ENCODE measurements at regions not wholly inside any gene's neighbourhood (a gene's known extent, or its start where the extent isn't known, plus 50 kb on each side); places are given as distances from the start of the nearest gene placed in this dataset.
"Not testable (repeated sequence)": the region's sequence is repeated elsewhere in the genome, so short reads cannot be mapped to it uniquely, and the experiment has no call there.

DNA sequence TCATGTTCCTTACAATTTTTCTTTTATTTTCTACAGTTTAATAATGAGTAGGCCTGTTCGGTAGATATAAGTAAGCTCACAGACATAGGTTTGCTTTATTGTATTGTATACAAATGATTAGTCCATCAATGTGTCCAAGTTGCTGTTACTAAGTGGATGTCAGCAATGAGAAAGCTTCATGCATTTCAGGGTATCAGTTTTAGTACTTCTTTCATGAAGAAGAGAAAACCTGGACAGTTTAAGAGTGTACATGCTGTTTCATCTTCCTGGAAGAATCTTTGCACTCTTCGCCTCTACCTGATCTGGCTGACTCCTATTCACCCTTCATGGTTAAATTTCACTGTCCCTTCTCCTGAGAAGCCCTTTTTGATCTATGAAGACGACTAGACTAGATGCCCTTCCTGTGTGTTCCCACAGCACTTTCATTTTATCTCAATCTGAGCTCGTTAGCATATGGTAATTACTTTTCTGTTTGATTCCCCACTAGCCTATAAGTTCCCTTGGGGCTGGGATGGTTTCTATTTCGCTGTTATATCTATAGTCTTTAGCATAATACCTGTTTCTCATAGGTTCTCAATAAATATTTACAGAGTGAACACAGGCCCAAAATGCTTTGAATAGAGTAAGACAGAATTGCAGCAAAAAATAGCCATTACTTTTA, 70.7 kb downstream of the CETN3 start:
- DNase-seq (ENCODE audit: low read depth in 2 of 2), result no peak

DNA sequence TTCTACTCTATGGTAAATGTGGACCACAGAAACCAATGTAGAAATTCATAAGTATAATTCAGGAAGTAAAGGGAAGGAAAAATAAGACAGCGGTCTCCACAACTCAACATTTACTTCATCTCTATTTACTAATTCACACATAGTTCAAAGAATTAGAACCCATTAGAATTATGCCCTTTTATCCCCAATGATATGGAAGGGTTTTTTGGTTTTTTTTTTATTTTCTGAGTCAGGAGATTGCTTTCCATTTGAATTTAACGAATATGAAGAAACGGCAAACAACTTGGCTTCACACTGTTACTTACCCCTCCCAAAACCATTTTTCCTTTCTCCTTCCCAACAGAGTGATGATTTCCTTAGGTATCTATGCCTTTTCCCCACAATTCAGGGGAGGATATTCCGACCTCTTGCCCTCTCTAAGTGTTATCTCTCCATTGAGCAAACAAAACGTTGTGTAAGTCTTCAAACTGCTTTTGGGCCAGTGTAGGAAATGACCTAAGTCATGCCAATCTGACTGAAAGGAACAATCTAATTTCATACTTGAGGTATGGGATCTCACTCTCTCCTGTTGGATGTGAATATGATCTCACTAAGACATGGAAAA, 72.0 kb downstream of the CETN3 start:
- DNase-seq (ENCODE audit: low read depth in 2 of 2), result no peak

GRCh38 chr5:90336752-90337151, 72.8 kb downstream of the CETN3 start:
- no peak for DNase-seq (ENCODE audit: low read depth in 2 of 2)

DNA sequence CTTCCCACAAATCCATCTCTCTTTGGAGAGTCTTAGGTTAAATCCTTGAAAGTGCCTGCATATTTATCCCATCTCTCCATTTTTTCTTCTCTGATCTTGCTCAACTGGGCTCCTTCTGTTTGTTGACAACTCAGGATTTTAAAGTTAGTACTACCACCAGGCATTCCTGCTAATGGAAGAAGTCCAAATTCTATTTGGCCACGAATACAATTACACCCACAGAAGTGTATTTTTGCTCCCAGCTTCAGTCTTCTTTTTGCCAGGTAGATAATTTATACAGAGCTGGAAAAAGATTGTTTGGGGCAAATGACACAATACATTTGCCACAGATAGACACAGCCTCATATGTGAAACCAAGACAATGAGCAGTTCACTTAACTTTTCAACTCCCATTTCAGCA, 74.8 kb downstream of the CETN3 start:
- DNase-seq (ENCODE audit: low read depth in 2 of 2), result no peak

- no peak for DNase-seq (ENCODE audit: low read depth in 2 of 2)
Measured at GRCh38 chr5:90329911-90330310, 79.6 kb downstream of the CETN3 start.

DNA sequence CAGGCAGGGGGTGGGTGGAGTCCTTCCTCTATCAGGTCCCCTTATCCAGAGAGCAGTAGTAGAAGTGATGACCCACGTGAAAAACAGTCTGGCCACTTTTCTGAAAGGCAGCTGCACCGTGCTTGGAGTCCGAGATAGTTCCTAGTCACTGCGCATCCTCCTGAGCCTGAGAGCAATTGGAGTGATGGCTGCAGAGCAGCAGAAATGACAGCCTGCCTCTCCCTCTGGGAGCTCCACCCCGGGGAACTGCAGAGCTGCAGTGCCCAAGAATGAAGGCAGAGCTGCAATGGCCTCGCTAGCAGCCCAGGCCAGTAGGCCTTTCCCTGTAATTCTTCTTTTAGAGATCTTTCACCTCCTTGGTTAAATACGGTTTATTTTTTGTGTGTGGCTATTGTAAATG, 82.6 kb downstream of the CETN3 start:
- DNase-seq (ENCODE audit: low read depth in 2 of 2), result no peak

DNA sequence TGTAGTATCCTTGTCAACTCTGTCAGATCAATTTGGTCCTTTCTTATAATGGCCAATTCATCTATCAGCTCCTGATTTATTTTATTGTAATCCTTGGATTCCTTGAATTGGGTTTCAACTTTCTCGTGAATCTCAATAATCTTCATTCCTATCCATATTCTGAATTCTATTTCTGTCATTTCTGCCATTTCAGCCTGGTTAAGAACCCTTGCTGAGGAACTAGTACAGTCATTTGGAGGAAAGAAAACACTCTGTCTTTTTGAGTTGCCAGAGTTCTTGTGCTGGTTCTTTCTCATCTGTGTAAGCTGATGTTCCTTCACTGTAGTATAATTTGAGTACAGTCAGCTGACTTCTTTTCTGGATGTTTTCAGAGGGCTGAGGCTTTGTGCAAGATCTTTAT, 84.5 kb downstream of the CETN3 start:
- no peak for DNase-seq (ENCODE audit: low read depth in 2 of 2)

DNA sequence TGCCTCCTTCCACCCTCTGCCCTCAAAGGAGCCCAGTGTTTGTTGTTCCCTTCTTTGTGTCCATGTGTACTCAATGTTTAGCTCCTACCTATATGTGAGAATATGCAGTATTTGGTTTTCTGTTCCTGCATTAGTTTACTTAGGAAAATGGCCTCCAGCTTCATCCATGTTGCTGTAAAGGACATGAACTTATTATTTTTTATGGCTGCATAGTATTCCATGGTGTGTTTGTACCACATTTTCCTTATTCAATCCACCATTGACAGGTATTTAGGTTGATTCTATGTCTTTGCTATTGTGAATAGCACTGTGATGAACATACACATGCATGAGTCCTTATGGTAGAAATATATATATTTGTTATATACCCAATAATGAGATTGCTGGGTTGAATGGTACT, 89.2 kb downstream of the CETN3 start:
- not testable (repeated sequence) for DNase-seq (ENCODE audit: low read depth in 2 of 2)

DNA sequence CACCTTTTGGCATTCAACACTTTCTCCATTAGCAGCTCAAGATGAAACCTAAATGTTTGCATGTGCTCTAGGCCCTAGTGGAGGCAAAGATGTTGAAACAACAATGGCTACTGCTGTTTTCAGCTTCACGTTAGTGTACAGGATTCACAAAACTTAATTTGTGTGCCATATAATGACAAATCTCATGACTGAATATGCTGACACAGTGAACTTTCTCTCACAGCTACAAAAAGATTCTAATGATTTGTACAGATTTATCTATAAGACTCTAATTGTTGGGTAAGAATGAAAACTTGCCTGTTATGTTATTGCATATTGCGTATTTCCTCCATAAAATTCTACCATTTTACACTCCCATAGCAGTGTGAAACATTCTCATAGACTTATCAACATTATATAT, 97.5 kb downstream of the CETN3 start:
- no peak for DNase-seq (ENCODE audit: low read depth in 2 of 2)

DNA sequence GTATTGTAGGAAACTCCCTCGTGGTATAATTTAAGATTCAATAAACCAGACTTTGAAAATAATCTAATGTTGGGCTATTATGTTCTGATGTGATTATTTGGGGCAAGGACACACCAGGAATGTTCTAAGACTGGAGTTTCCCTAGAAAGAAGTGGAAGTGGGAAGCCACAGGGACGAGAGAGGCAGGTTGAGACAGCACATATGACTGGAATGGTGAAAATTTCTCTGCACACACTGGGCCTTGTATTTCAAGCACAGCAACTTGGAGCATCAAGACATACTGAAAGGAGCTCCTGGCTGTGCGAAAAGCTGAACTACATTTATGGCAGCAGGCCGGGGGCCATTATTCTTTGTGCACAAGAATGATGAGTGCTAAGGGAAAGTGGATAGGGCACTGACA, 98.2 kb downstream of the CETN3 start:
- no peak for DNase-seq (ENCODE audit: low read depth in 2 of 2)

- no peak for DNase-seq (ENCODE audit: low read depth in 2 of 2)
Measured at GRCh38 chr5:90308787-90309585, 100.6 kb downstream of the CETN3 start.

DNA sequence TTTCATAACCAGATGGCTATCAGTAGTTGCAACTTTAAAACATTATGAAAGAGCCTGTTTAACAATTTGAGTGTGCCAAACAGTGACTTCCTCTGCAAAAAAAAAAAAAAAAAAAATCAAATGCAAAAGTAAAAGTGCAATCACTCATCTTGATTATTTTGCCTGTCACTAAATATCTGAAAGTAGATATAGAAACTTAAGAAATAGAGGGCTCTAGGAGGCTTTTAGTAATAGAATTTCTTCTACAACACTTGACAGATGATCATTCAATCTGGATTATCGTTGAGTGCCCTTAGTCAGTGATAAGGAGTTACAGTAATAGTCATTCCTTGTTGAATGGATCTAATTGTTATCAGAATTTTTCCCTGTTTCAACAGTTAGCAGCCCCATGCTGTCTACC, 101.8 kb downstream of the CETN3 start:
- DNase-seq (ENCODE audit: low read depth in 2 of 2), result no peak

DNA sequence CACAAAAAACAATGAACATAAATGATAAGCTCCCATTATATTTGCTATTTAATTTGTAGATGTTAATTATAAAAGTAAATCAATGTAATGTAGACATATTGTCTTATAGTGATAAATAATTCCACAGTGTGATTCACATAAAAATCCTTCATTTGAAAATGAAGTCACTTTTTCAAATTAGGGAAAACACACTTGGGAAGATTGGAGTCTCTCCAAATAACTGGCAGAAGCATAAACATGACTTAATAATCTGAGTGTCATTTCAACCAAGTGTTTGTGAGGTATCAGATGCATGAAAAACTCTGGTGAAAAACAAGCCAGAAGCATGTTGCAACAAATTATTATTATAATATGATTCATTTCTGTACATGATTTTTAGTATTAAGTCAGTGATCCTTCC, 102.2 kb downstream of the CETN3 start:
- DNase-seq (ENCODE audit: low read depth in 2 of 2), result no peak

DNA sequence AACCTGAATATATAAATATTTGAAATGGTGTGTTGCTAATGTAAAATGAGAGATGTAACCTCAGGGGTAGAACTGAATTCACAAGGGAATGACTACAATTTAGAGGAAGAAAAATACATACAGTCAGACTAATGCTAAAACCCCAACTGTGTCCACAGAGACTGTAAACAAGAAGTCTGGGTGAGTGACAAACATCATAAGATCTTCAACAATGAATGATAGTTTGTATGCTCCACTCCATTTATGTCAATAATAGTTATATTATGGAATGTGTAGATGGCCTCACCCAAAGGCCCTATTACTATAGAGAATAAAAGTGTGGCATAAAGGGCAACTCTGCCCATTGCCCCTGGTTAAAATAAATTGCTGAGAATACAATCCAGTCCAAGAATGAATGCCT, 102.9 kb downstream of the CETN3 start:
- no peak for DNase-seq (ENCODE audit: low read depth in 2 of 2)

DNA sequence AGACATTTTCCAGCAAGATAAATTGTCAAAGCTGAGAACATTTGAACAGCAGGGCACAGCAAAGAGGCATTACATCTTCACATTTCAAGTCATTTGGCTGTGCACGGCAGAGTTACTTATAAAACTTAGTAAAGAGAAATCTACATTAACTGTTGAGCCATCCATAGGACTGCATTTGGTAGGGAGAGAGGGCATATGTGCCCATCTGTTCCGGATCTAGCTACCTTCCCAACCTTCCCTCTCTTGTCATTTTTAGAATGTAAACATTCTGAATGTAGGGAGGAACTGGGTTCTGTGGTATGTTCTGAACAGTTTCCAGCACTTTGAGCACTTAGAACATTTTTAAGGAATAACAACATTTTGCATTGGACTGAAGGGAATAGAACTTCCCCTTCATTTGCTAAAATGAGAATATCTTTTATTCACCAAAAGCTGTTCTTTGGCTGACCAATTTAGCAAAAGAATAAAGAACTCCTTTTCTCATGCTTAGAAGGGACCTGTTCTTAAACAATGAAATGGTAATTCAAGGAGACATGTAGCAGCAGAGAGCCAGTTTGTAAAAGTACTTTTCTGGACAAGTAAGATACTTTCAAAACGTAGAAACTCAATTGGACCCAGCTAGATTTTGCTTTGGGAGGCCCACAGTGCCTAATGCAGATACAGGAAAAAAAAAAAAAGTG, 104.4 kb downstream of the CETN3 start:
- DNase-seq (ENCODE audit: low read depth in 2 of 2), result no peak

- DNase-seq (ENCODE audit: low read depth in 2 of 2), result no peak
Measured at GRCh38 chr5:90301248-90301647, 108.3 kb downstream of the CETN3 start.

- no peak for DNase-seq (ENCODE audit: low read depth in 2 of 2)
Measured at GRCh38 chr5:90297045-90297764, 112.4 kb downstream of the CETN3 start.

DNA sequence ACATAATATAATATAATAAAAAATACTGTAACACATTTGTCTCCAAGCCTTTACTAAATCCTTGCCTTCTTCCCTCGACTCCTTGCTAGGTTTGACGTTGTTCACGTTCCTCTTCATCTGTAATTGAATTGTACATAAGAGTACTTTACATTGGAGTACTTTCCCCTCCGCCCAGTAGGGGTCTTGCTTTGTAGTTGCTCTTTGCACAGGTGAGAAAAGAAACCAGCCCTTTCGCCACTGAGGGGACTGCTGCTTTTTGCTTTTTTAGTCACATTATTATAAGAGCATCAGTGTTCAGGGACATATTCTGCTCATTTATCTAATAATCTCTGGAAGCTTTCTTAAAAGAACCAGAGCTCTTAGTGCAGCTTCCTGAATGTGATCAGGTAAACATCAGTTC, 115.0 kb downstream of the CETN3 start:
- no peak for DNase-seq (ENCODE audit: low read depth in 2 of 2)

DNA sequence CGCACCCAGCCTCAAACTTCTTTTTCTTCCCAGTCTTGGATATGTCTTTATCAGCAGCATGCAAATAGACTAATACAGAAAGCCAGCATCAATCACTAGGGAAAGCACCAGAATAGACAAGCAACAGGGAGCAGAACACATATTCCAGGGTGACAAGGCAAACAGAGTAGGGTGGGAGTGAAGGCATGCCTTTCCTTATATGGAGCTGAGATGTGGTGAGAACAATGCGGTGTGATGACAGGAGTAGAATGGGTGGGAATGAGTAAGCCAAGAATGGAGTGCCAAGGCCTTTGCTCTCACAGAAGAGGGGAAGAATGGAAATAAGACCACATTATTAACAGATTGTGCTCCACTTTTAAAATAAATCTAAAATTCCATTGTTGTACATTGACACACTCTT, 115.6 kb downstream of the CETN3 start:
- no peak for DNase-seq (ENCODE audit: low read depth in 2 of 2)

- DNase-seq (ENCODE audit: low read depth in 2 of 2), result no peak
Measured at GRCh38 chr5:90290648-90291047, 118.9 kb downstream of the CETN3 start.

DNA sequence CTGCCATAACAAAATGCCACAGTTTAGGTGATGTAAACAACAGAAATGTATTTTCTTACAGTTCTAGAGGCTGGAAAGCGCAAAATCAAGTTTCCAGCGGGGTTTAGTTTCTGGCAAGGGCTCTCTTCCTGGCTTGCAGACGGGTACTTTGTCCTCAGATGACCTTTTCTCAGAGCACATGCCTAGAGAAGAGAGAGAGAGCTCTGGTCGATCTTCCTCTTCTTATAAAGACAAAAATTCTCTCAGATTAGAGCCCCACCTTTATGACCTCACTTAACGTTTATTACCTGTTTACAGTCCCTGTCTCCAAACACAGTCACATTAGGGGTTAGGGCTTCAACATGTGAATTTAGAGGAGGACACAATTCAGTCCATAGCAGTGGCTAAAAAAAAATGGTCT, 119.7 kb downstream of the CETN3 start:
- no peak for DNase-seq (ENCODE audit: low read depth in 2 of 2)

DNA sequence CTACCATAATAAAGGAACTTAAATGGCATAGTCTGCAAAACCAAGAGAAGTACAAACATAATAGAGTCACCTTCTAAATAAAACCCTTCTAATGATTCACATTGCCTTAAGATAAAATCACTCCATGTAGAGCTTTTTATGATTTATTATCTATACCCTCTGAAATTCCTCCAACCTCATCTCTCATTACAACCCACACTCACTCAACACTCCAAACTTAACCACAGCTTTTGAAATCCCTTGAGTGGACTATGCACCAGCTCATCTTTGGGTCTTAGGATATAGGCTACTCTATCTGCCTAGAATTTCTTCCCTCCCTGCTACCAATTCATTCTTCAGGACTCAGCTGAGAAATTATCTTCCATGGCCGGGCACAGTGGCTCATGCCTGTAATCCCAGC, 122.5 kb downstream of the CETN3 start:
- DNase-seq (ENCODE audit: low read depth in 2 of 2), result no peak
